EL (cell line): ENCODE measurements at regions not wholly inside any gene's neighbourhood (a gene's known extent, or its start where the extent isn't known, plus 50 kb on each side); places are given as distances from the start of the nearest gene placed in this dataset.
"Not testable (repeated sequence)": the region's sequence is repeated elsewhere in the genome, so short reads cannot be mapped to it uniquely, and the experiment has no call there.

Experiments
- DNase-seq: peaks from one replicate; pipeline ENCODE4 v3.0.0-alpha.2; 2016

GRCh38 chr5:125912028-125912427, 511.2 kb upstream of the GRAMD2B start:
- no peak for DNase-seq

- no peak for DNase-seq
These were observed 510.0 kb upstream of the GRAMD2B start for GRCh38 chr5:125913200-125913599.

GRCh38 chr5:125914471-125914870, 508.7 kb upstream of the GRAMD2B start:
- no peak for DNase-seq

- not testable (repeated sequence) for DNase-seq
These were observed 499.3 kb upstream of the GRAMD2B start for GRCh38 chr5:125923958-125924357.

GRCh38 chr5:125926172-125926571, 497.0 kb upstream of the GRAMD2B start:
- no peak for DNase-seq

GRCh38 chr5:125928663-125929062, 494.5 kb upstream of the GRAMD2B start:
- peak; percentile 16 for DNase-seq

- no peak for DNase-seq
These were observed 473.1 kb upstream of the GRAMD2B start for GRCh38 chr5:125950012-125950615.

GRCh38 chr5:125961150-125961549, 462.1 kb upstream of the GRAMD2B start:
- no peak for DNase-seq

- no peak for DNase-seq
These were observed 457.6 kb upstream of the GRAMD2B start for GRCh38 chr5:125965577-125965976.

GRCh38 chr5:125967576-125967975, 455.6 kb upstream of the GRAMD2B start:
- no peak for DNase-seq

- DNase-seq, result no peak
These were observed 454.0 kb upstream of the GRAMD2B start for GRCh38 chr5:125969011-125969813.

- DNase-seq, result no peak
These were observed 453.4 kb upstream of the GRAMD2B start for GRCh38 chr5:125969814-125970171.

GRCh38 chr5:125970631-125971307, 452.4 kb upstream of the GRAMD2B start:
- DNase-seq, result no peak

GRCh38 chr5:125972706-125973105, 450.5 kb upstream of the GRAMD2B start:
- no peak for DNase-seq

- no peak for DNase-seq
These were observed 448.5 kb upstream of the GRAMD2B start for GRCh38 chr5:125974679-125975078.

- no peak for DNase-seq
These were observed 446.7 kb upstream of the GRAMD2B start for GRCh38 chr5:125976421-125977000.

GRCh38 chr5:125978015-125978414, 445.2 kb upstream of the GRAMD2B start:
- no peak for DNase-seq

GRCh38 chr5:125979636-125980035, 443.6 kb upstream of the GRAMD2B start:
- no peak for DNase-seq

- DNase-seq, result no peak
These were observed 442.2 kb upstream of the GRAMD2B start for GRCh38 chr5:125981016-125981415.

- no peak for DNase-seq
These were observed 435.4 kb upstream of the GRAMD2B start for GRCh38 chr5:125987677-125988255.

GRCh38 chr5:125992050-125992449, 431.2 kb upstream of the GRAMD2B start:
- no peak for DNase-seq

- DNase-seq, result not testable (repeated sequence)
These were observed 423.8 kb upstream of the GRAMD2B start for GRCh38 chr5:125999271-126000030.

- DNase-seq, result no peak
These were observed 422.7 kb upstream of the GRAMD2B start for GRCh38 chr5:126000507-126000906.
